ENCODE measurements at regions not wholly inside any gene's neighbourhood (a gene's known extent, or its start where the extent isn't known, plus 50 kb on each side); places are given as distances from the start of the nearest gene placed in this dataset.

DNA sequence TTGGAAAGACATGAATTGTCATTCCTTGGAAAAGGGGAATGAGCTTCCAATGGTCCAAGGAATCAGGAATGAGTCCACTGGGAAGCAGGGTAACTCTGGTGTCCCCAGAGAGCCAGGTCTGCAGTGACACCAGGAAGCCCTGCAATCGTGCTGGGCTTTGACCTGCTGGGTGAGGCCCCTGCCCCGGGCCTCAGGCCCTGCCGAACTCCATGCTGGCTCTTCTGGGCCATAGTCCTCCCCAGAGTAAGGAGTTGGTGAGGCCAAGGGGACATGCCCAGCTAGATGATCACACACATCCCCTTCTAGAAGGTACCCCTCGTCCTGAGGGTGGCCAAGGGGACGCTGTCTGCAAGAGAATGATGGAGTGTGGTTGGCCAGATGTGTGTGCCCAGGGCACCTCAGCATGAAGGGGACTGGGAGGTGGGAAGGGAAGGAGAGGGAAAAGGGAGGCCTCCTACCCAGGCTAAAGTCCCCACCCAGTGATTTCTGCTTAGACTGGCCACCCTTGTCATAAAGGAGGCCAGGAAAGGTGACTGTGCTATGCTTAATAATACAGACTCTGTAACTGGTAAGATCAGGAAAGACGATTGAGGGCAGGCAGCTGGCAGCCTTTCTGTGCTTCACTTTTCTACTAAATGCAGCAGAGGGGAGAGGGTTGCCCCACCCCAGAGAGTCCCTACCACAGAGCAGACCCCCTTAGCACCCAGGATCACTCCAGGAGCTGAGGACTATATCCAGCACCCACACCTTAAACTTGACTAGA is 119.3 kb downstream of the SNX5 start:
- Histone ChIP-seq H3K4me1 (ENCODE audit: control insufficient read depth in 2 of 2, insufficient read depth in 2 of 2, low read length in 2 of 2) (peaks cover 13 to 24% of the 10 kb centered on the region in 2 donors), H3K9me3 (ENCODE audit: control insufficient read depth in 2 of 2, low read length in 2 of 2) (no peaks in the 10 kb centered on the region), H3K27ac (ENCODE audit: low read depth in 2 of 2, low read length in 2 of 2) (peak overlapping the region; percentile 56 to 74), H3K36me3 (ENCODE audit: control insufficient read depth in 2 of 2, insufficient read depth in 2 of 2, low read length in 2 of 2) (no peaks in the 10 kb centered on the region), H3K9ac (ENCODE audit: low read depth in 1 of 2, low read length in 2 of 2) (no peak overlapping the region), H3K4me3 (ENCODE audit: low read length in 2 of 2) (no peak overlapping the region), H3K27me3 (ENCODE audit: control insufficient read depth in 2 of 2, insufficient read depth in 2 of 2, low read length in 2 of 2) (no peaks in the 10 kb centered on the region)

DNA sequence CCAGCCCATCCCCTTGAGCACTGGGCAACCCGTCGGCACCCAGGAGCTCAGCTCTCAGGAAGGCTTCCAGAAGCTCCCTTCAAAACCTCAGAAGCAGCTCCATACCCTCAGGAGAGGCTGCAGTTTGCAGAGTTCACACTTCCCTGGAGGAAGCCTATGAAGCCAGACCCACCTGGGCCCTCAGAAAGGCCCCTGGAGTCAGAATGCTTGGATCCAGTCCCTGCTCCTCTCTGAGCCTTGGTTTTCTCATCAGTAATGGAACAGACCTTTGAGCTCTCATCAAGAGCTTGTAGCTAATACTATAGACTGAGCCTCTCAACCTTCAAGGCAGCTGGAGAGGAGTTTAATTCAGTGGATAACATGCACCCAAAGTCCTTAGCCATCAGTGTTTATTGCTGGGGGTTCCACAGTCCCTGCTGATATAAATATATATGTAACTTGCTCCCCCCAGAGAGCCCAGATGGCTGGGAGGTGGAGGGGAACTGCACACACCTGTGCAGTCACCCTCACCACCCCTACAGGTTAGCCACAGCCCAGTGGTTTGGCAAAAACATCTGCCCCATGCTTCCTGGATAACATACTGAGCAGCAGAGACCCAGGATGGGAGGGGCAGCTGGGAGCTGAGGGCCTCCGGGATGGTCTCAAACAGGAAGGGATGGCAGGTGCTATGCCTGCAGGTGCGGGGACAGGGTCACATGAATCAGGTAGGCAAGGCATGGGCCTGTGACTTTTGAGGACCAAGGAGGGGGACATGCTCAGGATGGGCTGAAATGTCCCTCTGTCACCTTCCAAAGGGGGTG is 120.1 kb downstream of the SNX5 start:
- H3K27ac ChIP-seq (ENCODE audit: low read depth in 2 of 2, low read length in 2 of 2), result peak overlapping the region; percentile 56 to 74
- peaks cover 13 to 25% of the 10 kb centered on the region in 2 donors for H3K4me1 ChIP-seq (ENCODE audit: control insufficient read depth in 2 of 2, insufficient read depth in 2 of 2, low read length in 2 of 2)
- no peaks in the 10 kb centered on the region for H3K9me3 ChIP-seq (ENCODE audit: control insufficient read depth in 2 of 2, low read length in 2 of 2)
- no peak overlapping the region for H3K9ac ChIP-seq (ENCODE audit: low read depth in 1 of 2, low read length in 2 of 2)
- no peaks in the 10 kb centered on the region for H3K27me3 ChIP-seq (ENCODE audit: control insufficient read depth in 2 of 2, insufficient read depth in 2 of 2, low read length in 2 of 2)
- no peak overlapping the region for H3K4me3 ChIP-seq (ENCODE audit: low read length in 2 of 2)
- H3K36me3 ChIP-seq (ENCODE audit: control insufficient read depth in 2 of 2, insufficient read depth in 2 of 2, low read length in 2 of 2), result no peaks in the 10 kb centered on the region

DNA sequence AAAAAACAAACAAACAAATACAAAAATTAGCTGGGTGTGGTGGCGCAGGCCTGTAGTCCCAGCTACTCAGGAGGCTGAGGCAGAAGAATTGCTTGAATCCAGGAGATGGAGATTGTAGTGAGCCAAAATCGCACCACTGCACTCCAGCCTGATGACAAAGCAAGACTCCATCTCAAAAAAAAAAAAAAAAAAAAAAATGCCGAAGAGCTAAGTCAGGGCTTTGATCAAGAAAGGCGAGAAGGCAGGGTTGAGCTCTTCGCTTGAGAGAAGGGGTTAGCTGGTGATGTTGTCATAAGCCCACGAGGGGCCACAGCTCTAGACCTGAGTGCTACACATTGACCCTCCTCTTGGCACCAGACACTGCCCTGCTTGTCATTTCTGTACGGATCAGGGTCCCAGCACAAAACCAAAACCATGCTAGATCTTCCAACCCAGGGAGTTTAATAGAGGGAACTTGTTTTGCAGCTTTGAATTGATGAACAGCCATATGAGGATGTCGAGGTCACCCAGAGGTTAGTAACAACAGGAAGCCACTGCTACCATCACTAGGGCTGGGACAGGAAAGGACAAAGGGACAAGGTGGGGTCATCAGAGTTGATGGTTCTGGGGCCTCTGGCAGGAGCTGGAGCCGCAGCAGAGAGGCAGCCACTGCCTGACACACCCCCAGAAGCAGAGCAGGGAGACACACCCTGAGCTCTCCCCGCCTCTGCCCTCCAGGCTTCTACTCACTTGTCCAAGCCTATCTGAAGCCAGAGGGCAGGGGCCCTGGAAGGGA is 122.7 kb downstream of the SNX5 start:
- Histone ChIP-seq H3K9ac (ENCODE audit: low read depth in 1 of 2, low read length in 2 of 2) (no peak overlapping the region), H3K36me3 (ENCODE audit: control insufficient read depth in 2 of 2, insufficient read depth in 2 of 2, low read length in 2 of 2) (no peaks in the 10 kb centered on the region), H3K27ac (ENCODE audit: low read depth in 2 of 2, low read length in 2 of 2) (peak overlapping the region; percentile 26 to 32), H3K27me3 (ENCODE audit: control insufficient read depth in 2 of 2, insufficient read depth in 2 of 2, low read length in 2 of 2) (no peaks in the 10 kb centered on the region), H3K4me1 (ENCODE audit: control insufficient read depth in 2 of 2, insufficient read depth in 2 of 2, low read length in 2 of 2) (peaks cover 17 to 32% of the 10 kb centered on the region in 2 donors), H3K9me3 (ENCODE audit: control insufficient read depth in 2 of 2, low read length in 2 of 2) (no peaks in the 10 kb centered on the region), H3K4me3 (ENCODE audit: low read length in 2 of 2) (no peak overlapping the region)

DNA sequence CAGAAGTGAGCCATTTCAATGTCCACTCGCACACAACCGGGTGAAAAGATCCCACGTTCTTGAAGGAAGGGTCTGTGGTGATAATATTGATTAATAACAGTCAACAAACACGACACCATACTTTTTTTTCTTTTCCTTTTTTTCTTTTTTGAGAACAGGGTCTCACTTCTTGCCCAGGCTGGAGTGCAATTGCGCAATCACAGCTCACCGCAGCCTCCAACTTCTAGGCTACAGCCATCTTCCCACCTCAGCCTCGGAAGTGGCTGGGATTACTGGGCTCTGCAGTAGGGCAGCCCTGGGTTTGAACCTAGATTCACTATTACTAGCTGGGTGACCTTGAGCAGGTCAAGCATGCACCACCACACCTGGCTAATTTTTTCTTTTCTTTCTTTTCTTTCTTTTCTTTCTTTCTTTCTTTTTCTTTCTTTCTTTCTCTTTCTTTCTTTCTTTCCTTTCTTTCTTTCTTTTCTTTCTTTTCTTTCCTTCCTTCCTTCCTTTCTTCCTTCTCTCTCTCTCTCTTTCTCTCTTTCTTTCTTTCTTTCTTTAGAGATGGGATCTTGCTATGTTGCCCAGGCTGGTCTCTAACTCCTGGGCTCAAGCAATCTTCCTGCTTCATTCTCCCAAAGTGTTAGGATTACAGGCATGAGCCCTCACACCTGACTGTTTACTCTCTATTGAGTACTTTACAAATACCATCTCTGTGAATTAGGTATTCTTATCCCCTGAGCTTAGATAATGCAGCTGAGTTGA is 123.9 kb downstream of the SNX5 start:
- Histone ChIP-seq H3K27ac (ENCODE audit: low read depth in 2 of 2, low read length in 2 of 2) (no peak overlapping the region), H3K36me3 (ENCODE audit: control insufficient read depth in 2 of 2, insufficient read depth in 2 of 2, low read length in 2 of 2) (no peaks in the 10 kb centered on the region), H3K4me3 (ENCODE audit: low read length in 2 of 2) (no peak overlapping the region), H3K9me3 (ENCODE audit: control insufficient read depth in 2 of 2, low read length in 2 of 2) (no peaks in the 10 kb centered on the region), H3K9ac (ENCODE audit: low read depth in 1 of 2, low read length in 2 of 2) (no peak overlapping the region), H3K4me1 (ENCODE audit: control insufficient read depth in 2 of 2, insufficient read depth in 2 of 2, low read length in 2 of 2) (peaks cover 12 to 32% of the 10 kb centered on the region in 2 donors), H3K27me3 (ENCODE audit: control insufficient read depth in 2 of 2, insufficient read depth in 2 of 2, low read length in 2 of 2) (no peaks in the 10 kb centered on the region)

DNA sequence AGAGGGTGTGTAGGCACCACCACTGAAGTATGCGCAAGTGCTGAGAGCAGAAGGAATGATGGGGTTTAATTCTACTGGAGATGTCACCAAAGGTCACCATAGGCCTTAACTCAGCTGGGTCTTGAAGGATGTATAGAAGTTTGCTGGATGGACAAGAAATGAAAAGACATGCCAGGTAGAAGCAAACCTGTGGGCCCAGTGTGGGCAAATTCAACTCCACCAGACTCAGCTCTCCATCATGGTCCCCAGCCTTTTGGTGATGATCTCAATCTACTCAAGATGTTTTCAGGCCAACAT is 124.5 kb downstream of the SNX5 start:
- Histone ChIP-seq H3K9ac (ENCODE audit: low read depth in 1 of 2, low read length in 2 of 2) (no peak overlapping the region), H3K27me3 (ENCODE audit: control insufficient read depth in 2 of 2, insufficient read depth in 2 of 2, low read length in 2 of 2) (no peaks in the 10 kb centered on the region), H3K27ac (ENCODE audit: low read depth in 2 of 2, low read length in 2 of 2) (peak overlapping the region; percentile 3 to 53), H3K36me3 (ENCODE audit: control insufficient read depth in 2 of 2, insufficient read depth in 2 of 2, low read length in 2 of 2) (no peaks in the 10 kb centered on the region), H3K9me3 (ENCODE audit: control insufficient read depth in 2 of 2, low read length in 2 of 2) (no peaks in the 10 kb centered on the region), H3K4me3 (ENCODE audit: low read length in 2 of 2) (no peak overlapping the region), H3K4me1 (ENCODE audit: control insufficient read depth in 2 of 2, insufficient read depth in 2 of 2, low read length in 2 of 2) (peaks cover 12 to 31% of the 10 kb centered on the region in 2 donors)

DNA sequence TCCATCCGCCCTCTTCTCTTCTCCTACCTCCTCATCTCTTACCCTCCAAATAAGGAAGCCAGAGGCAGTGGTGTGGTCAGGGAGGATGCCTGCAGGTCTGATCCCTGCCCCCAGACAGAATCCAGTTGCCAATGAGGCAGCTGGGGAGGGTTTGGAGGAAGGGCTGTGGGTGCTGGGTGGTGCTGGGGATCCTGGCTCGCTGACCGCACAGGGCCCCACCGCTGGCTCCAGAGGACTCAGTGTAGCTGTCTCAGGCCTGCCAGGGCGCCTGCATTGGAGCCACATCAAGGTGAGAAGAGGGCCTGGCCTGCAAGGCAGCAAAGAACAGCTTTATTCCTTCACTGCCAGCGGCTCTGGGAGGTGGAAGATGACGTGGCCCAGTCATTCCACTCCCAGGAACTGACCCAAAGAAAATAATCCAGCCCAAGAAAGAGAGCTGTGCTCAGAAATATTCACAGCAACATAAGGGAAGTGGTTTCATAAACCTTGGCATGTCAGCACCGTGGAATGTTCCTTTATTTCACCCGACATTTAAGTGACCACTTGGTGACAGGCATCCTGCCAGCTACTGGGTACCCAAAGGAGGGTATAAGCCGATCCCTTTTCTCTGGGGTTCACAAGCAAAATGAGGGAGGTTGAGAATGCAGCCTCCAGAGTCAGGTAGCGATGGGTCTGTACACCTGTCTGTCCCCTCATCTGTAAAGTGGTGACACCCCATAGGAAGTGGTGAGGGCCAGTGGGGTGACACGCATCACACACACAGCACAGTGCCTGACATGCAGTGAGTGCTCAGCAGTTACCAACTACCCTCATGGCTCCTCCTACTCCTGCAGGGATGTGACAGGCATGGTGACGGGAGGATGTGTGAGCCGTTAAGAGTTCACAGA is 125.1 kb downstream of the SNX5 start:
- Histone ChIP-seq H3K27ac (ENCODE audit: low read depth in 2 of 2, low read length in 2 of 2) (peak overlapping the region; percentile 61 to 64), H3K9me3 (ENCODE audit: control insufficient read depth in 2 of 2, low read length in 2 of 2) (no peaks in the 10 kb centered on the region), H3K27me3 (ENCODE audit: control insufficient read depth in 2 of 2, insufficient read depth in 2 of 2, low read length in 2 of 2) (no peaks in the 10 kb centered on the region), H3K9ac (ENCODE audit: low read depth in 1 of 2, low read length in 2 of 2) (no peak overlapping the region), H3K36me3 (ENCODE audit: control insufficient read depth in 2 of 2, insufficient read depth in 2 of 2, low read length in 2 of 2) (no peaks in the 10 kb centered on the region), H3K4me1 (ENCODE audit: control insufficient read depth in 2 of 2, insufficient read depth in 2 of 2, low read length in 2 of 2) (peaks cover 12 to 25% of the 10 kb centered on the region in 2 donors), H3K4me3 (ENCODE audit: low read length in 2 of 2) (no peak overlapping the region)

DNA sequence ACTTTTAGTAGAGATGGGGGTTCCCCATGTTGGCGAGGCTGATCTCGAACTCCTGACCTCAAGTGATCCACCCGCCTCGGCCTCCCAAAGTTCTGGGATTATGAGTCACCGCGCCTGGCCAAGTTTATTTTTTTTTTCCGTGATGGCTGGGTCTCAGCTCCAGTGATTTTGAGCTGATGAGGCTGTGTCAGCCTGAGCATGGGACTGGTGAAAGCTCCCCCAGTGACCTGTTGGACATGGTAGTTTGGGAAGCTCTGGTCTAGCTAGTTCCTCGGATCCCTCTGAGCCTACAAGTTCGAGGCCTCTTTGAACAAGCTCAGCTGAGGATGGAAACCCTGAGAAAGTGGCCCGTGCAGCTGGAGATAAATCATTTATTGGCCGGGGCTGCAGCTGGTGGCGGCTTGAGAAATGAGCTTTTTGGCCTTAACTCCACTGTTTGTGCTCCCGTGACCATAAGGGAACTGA is 126.8 kb downstream of the SNX5 start:
- no peak overlapping the region for H3K4me3 ChIP-seq (ENCODE audit: low read length in 2 of 2)
- no peaks in the 10 kb centered on the region for H3K27me3 ChIP-seq (ENCODE audit: control insufficient read depth in 2 of 2, insufficient read depth in 2 of 2, low read length in 2 of 2)
- peak overlapping the region; percentile 58 to 60 for H3K27ac ChIP-seq (ENCODE audit: low read depth in 2 of 2, low read length in 2 of 2)
- H3K9ac ChIP-seq (ENCODE audit: low read depth in 1 of 2, low read length in 2 of 2), result no peak overlapping the region
- peaks cover 12 to 21% of the 10 kb centered on the region in 2 donors for H3K4me1 ChIP-seq (ENCODE audit: control insufficient read depth in 2 of 2, insufficient read depth in 2 of 2, low read length in 2 of 2)
- no peaks in the 10 kb centered on the region for H3K36me3 ChIP-seq (ENCODE audit: control insufficient read depth in 2 of 2, insufficient read depth in 2 of 2, low read length in 2 of 2)
- H3K9me3 ChIP-seq (ENCODE audit: control insufficient read depth in 2 of 2, low read length in 2 of 2), result no peaks in the 10 kb centered on the region

DNA sequence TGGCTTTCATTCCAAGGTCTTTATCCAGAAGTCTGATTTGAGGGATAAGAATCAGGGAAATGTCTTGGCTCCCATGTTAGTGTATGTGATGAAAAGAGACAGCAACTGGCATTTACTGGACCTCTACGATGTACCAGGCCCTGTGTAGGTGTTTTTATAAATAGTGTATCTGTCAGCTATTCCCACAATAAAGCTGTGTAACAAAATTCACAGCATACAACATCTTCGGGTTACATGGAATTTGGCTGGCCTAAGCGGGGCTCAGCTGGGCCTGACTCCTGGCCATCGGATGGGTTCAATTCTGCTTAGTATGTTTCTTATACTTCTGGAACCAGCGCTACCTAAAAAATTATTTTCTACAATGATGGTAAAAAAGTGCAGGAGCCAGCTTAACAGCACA is 128.2 kb downstream of the SNX5 start:
- no peak overlapping the region for H3K4me3 ChIP-seq (ENCODE audit: low read length in 2 of 2)
- H3K4me1 ChIP-seq (ENCODE audit: control insufficient read depth in 2 of 2, insufficient read depth in 2 of 2, low read length in 2 of 2), result peaks cover 4 to 14% of the 10 kb centered on the region in 2 donors
- H3K36me3 ChIP-seq (ENCODE audit: control insufficient read depth in 2 of 2, insufficient read depth in 2 of 2, low read length in 2 of 2), result no peaks in the 10 kb centered on the region
- no peak overlapping the region for H3K27ac ChIP-seq (ENCODE audit: low read depth in 2 of 2, low read length in 2 of 2)
- H3K27me3 ChIP-seq (ENCODE audit: control insufficient read depth in 2 of 2, insufficient read depth in 2 of 2, low read length in 2 of 2), result no peaks in the 10 kb centered on the region
- H3K9me3 ChIP-seq (ENCODE audit: control insufficient read depth in 2 of 2, low read length in 2 of 2), result no peaks in the 10 kb centered on the region
- no peak overlapping the region for H3K9ac ChIP-seq (ENCODE audit: low read depth in 1 of 2, low read length in 2 of 2)

DNA sequence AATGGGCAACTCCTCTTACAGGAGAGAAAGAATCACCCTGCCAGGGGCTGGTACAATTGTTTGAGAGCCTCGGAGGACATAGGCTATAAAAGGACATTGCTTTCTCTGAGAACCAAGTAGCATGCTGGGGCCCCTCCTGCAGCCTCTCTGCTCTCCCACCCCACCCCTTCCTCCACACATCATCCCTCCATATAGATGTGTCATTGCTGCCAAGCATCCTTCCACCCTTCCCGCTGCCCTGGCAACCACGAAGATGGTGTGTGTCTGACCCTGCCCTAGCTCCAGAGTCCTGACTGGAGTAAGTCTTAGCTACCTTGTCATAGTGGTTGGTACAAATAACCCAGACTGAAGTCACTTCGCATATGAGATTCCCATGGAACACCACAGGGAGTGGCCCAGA is 129.7 kb downstream of the SNX5 start:
- H3K4me1 ChIP-seq (ENCODE audit: control insufficient read depth in 2 of 2, insufficient read depth in 2 of 2, low read length in 2 of 2), result peaks cover 4 to 15% of the 10 kb centered on the region in 2 donors
- H3K36me3 ChIP-seq (ENCODE audit: control insufficient read depth in 2 of 2, insufficient read depth in 2 of 2, low read length in 2 of 2), result no peaks in the 10 kb centered on the region
- H3K9ac ChIP-seq (ENCODE audit: low read depth in 1 of 2, low read length in 2 of 2), result no peak overlapping the region
- no peak overlapping the region for H3K27ac ChIP-seq (ENCODE audit: low read depth in 2 of 2, low read length in 2 of 2)
- no peak overlapping the region for H3K4me3 ChIP-seq (ENCODE audit: low read length in 2 of 2)
- no peaks in the 10 kb centered on the region for H3K27me3 ChIP-seq (ENCODE audit: control insufficient read depth in 2 of 2, insufficient read depth in 2 of 2, low read length in 2 of 2)
- H3K9me3 ChIP-seq (ENCODE audit: control insufficient read depth in 2 of 2, low read length in 2 of 2), result no peaks in the 10 kb centered on the region

All from mucosa of rectum (tissue), 2 donors.